Psoas muscle (tissue), 7 donors: ENCODE measurements at regions not wholly inside any gene's neighbourhood (a gene's known extent, or its start where the extent isn't known, plus 50 kb on each side); places are given as distances from the start of the nearest gene placed in this dataset.

ENCODE experiments used
- ATAC-seq, 4 donors: fragments of 200-7000 bp; cut with Tn5 transposase; one replicate each; pipeline ENCODE4 v1.9.1; 2020; ENCODE audit warnings: moderate library complexity in 3 of 4, mild to moderate bottlenecking in 2 of 4
- DNase-seq, 2 donors: peaks; one replicate each; pipeline ENCODE4 v3.0.0-alpha.2; 2020
- H3K27ac ChIP-seq: fragments of 200-600 bp; one replicate; pipeline ENCODE4 v1.8.0; 2022
- H3K27me3 ChIP-seq, 3 donors: fragments of 200-600 bp in 1 of 3; one replicate each; pipeline versions ENCODE4 v1.6.1 to v1.8.0; 2013 to 2022; ENCODE audit warnings: low read length in 2 of 3, mild to moderate bottlenecking in 2 of 3, moderate library complexity in 1 of 3; ENCODE audit not compliant: insufficient read depth in 3 of 3
- H3K36me3 ChIP-seq, 2 donors: fragments of 200-600 bp in 1 of 2; one replicate each; pipeline versions ENCODE4 v1.6.1 to v1.8.0; 2013 to 2022; ENCODE audit warnings: low read depth in 1 of 2, mild to moderate bottlenecking in 1 of 2, moderate library complexity in 1 of 2; ENCODE audit not compliant: insufficient read depth in 1 of 2
- H3K4me1 ChIP-seq: fragments of 200-600 bp; one replicate; pipeline ENCODE4 v1.8.0; 2022
- H3K4me3 ChIP-seq: fragments of 200-600 bp; one replicate; pipeline ENCODE4 v1.8.0; 2022; ENCODE audit warnings: mild to moderate bottlenecking
- H3K9me3 ChIP-seq: fragments of 200-600 bp; one replicate; pipeline ENCODE4 v1.8.0; 2022
- WGBS, 3 donors: extraction: QIAGEN DNeasy Blood & Tissue Kit; methylation state at CpG; one replicate each; pipeline versions ENCODE4 v1.1.6 to v1.1.7; 2013; 5-methylcytosine and 5-hydroxymethylcytosine counted together
- intact Hi-C, 2 donors: fragments of 100-400 bp; cut with DNase I; formaldehyde crosslinking; loops; one replicate each; pipeline versions ENCODE4 v1.11.0 to v1.14.2; 2022
- TF ChIP-seq, protein P1 (sequence below): fragments of 200-600 bp; IDR thresholded peaks from one replicate; pipeline ENCODE4 v1.8.0; 2022; ENCODE audit warnings: antibody characterized with exemption
- donor health status: healthy with polysubstance abuse.
- donor health status: DM: no; HTN: no; CAD: no; lungs with moderate emphysema.
- donor health status: Bipolar disorder and iron deficiency.
- donor health status: healthy.
- donor health status: DM: yes; HTN: yes; CAD: no.
- donor health status: DM: no; HTN: no; CAD: no.
- donor health status: DM: yes; HTN: yes; CAD: no.

DNA sequence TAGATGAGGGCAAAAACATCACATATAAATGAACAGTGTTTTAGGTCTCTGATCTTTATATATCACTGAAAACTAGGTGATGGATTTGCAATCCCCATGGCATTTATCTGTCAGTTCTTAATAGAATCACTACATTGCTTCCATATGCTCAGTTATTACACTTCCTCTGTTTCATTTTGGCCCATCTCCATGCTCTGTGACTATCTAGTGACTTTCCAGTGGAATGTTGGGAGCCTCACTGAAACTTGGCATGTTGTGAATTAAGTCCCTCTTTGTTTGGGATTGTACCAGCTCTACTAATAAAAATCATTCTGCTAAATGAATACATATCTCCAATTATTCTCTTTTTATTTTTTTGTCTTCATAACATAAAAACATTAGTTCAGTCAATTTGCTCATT, 226.1 kb upstream of the CEP162 start:
- Histone ChIP-seq H3K27ac (no peak overlapping the region), H3K27me3 (peaks cover 0 to 2% (median 0%) of the 10 kb centered on the region in 3 donors), H3K4me1 (no peaks in the 10 kb centered on the region), H3K9me3 (peaks cover 3% of the 10 kb centered on the region), H3K36me3 (no peaks in the 10 kb centered on the region), H3K4me3 (no peak overlapping the region)
- TF ChIP-seq, protein P1, sequence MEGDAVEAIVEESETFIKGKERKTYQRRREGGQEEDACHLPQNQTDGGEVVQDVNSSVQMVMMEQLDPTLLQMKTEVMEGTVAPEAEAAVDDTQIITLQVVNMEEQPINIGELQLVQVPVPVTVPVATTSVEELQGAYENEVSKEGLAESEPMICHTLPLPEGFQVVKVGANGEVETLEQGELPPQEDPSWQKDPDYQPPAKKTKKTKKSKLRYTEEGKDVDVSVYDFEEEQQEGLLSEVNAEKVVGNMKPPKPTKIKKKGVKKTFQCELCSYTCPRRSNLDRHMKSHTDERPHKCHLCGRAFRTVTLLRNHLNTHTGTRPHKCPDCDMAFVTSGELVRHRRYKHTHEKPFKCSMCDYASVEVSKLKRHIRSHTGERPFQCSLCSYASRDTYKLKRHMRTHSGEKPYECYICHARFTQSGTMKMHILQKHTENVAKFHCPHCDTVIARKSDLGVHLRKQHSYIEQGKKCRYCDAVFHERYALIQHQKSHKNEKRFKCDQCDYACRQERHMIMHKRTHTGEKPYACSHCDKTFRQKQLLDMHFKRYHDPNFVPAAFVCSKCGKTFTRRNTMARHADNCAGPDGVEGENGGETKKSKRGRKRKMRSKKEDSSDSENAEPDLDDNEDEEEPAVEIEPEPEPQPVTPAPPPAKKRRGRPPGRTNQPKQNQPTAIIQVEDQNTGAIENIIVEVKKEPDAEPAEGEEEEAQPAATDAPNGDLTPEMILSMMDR, result no peak
- ATAC-seq (no peak), DNase-seq (no peak)
- intact Hi-C loops, result no loop called here

DNA sequence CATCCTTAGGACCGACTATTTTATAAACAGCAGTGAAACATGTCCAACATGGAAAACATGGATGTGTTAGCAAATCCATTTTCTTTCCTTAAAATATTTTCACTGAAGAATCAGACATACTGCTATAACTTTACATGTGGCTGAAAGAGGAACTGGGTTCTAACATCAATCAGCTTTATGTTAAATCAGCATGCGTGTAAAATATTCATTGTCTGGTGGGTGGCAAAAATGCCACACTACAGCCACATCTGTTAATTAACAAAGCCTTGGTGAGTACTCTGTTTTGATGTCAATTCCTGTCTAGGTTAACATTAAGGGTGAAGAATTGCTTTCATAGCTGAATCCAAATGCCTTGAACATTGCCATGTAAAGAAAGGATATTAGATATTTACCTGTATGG, 222.6 kb upstream of the CEP162 start:
- H3K27me3 ChIP-seq, result peaks cover 0 to 2% (median 0%) of the 10 kb centered on the region in 3 donors
- H3K27ac ChIP-seq, result no peak overlapping the region
- H3K36me3 ChIP-seq, result no peaks in the 10 kb centered on the region
- TF ChIP-seq, protein P1, result no peak
- 60 to 74% (median 65%) methylated on average over 2 of the region's 2 CpGs for WGBS, 3 donors
- no peaks in the 10 kb centered on the region for H3K9me3 ChIP-seq
- H3K4me3 ChIP-seq, result no peak overlapping the region
- intact Hi-C loops, result no loop called here
- no peaks in the 10 kb centered on the region for H3K4me1 ChIP-seq
- ATAC-seq, result no peak
- DNase-seq, result no peak

DNA sequence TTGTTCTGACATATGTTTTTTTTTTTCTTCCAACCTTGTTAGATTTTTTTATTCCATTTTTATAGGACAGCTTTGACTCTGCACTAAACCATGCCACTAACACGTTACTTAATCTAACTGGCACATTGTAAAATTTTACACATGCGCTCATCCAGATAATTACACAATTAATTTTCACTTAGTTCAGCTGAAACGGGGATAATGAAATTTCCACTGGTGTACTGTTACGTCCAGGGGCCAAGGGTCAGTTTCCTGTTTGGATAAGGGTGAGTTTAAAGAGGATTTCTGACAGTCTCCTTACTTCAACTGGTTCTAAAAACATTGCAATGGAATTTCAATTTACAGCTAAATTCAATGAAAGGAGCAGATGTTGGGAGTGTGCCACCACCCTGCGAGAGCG, 221.8 kb upstream of the CEP162 start:
- Histone ChIP-seq H3K4me1 (no peaks in the 10 kb centered on the region), H3K4me3 (no peak overlapping the region), H3K36me3 (no peaks in the 10 kb centered on the region), H3K27me3 (peaks cover 0 to 2% (median 0%) of the 10 kb centered on the region in 3 donors), H3K27ac (no peak overlapping the region), H3K9me3 (no peaks in the 10 kb centered on the region)
- 25 to 30% (median 26%) methylated on average over 6 of the region's 6 CpGs for WGBS, 3 donors
- DNase-seq, result no peak
- ATAC-seq, result no peak
- intact Hi-C loops, result no loop called here
- TF ChIP-seq, protein P1, result no peak

DNA sequence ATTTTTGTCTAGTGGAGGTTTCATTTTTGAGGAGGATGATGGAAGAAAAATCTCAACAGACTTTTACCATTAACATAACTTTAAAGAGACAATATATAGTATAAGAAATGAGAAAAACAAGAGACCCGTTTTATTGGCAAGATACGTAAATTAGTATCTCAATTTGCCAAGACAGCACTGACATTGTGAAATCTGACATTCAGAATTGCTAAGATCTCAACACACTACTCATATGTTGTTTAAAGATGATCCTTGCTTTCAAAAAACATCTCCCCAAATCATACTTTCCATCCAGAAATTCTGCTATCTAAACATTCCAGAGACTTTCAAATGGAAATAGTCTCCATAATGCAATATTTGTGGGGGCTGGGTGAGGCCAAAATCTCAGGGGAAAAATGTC, 220.9 kb upstream of the CEP162 start:
- intact Hi-C loops, result no loop called here
- no peak for ATAC-seq
- 66 to 68% (median 67%) methylated on average over 2 of the region's 2 CpGs for WGBS, 3 donors
- Histone ChIP-seq H3K27me3 (peaks cover 0 to 2% (median 0%) of the 10 kb centered on the region in 3 donors), H3K9me3 (no peaks in the 10 kb centered on the region), H3K36me3 (no peaks in the 10 kb centered on the region), H3K27ac (no peak overlapping the region), H3K4me3 (no peak overlapping the region), H3K4me1 (no peaks in the 10 kb centered on the region)
- DNase-seq, result no peak
- TF ChIP-seq, protein P1, result no peak

DNA sequence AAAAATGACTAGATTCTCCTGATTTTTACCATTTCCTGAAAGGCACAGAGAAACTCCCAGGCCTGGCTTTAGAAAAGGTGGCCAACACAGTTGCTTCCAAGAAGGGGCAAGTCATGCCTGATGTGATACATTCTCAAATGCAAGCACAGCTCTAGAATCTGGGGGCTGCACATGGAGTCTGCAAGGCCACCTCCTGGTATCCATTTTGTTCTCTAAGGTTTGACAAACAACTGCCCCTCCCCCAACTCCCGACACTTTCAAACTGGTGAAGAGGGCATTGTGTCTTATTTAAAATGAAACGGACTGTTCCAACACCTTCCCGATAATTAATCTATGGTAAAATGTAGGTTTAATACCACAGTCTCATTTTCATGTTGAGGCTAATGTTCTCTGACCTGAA, 220.2 kb upstream of the CEP162 start:
- Histone ChIP-seq H3K4me1 (no peaks in the 10 kb centered on the region), H3K27me3 (peaks cover 0 to 2% (median 0%) of the 10 kb centered on the region in 3 donors), H3K27ac (no peak overlapping the region), H3K4me3 (no peak overlapping the region), H3K36me3 (no peaks in the 10 kb centered on the region), H3K9me3 (no peaks in the 10 kb centered on the region)
- DNase-seq (no peak), ATAC-seq (no peak)
- WGBS, 3 donors, result 53 to 74% (median 62%) methylated on average over 3 of the region's 3 CpGs
- intact Hi-C loops, result no loop called here
- TF ChIP-seq, protein P1, result no peak
